ENCODE measurements at regions not wholly inside any gene's neighbourhood (a gene's known extent, or its start where the extent isn't known, plus 50 kb on each side); places are given as distances from the start of the nearest gene placed in this dataset.

GRCh38 chr10:118925404-118926071 is 104.0 kb upstream of the NANOS1 start:
- no peak for DNase-seq
- Histone ChIP-seq H3K4me1 (ENCODE audit: control insufficient read depth in 1 of 2, insufficient read depth in 2 of 2, low read depth in 1 of 2, low read length in 1 of 2) (peaks cover 0 to 2% of the 10 kb centered on the region in 2 experiments; a peak in 1 of 4 replicates), H4K20me1 (ENCODE audit: insufficient read depth) (no peaks in the 10 kb centered on the region), H3F3A (replicated peaks; ENCODE audit: insufficient read depth) (no peaks in the 10 kb centered on the region), H2AFZ (ENCODE audit: low read depth) (no peak overlapping the region), H3K9me3 (peaks cover under 1% of the 10 kb centered on the region; the same call in 1 of the 2 replicates), H3K9ac (no peak overlapping the region), H3K79me2 (ENCODE audit: insufficient read depth) (no peaks in the 10 kb centered on the region), H3K27ac (ENCODE audit: low read depth in 2 of 2, low read length in 1 of 2) (no peak overlapping the region), H3K4me2 (no peak overlapping the region), H3K27me3 (ENCODE audit: insufficient read depth) (no peaks in the 10 kb centered on the region), H3K36me3 (replicated peaks in 1 of 2; ENCODE audit: control insufficient read depth in 1 of 2, insufficient read depth in 2 of 2, low read length in 1 of 2) (no peaks in the 10 kb centered on the region), H3K4me3 (ENCODE audit: low read depth in 2 of 2, low read length in 1 of 2) (no peak overlapping the region), H3K9me2 (no peaks in the 10 kb centered on the region)
- TF ChIP-seq TEAD4 (IDR thresholded peaks at IDR 0.05; ENCODE audit: borderline replicate concordance, insufficient read depth), result no peak
- no peak for TF ChIP-seq EZH2phosphoT487 (IDR thresholded peaks at IDR 0.05; ENCODE audit: borderline replicate concordance, low read depth)
- TF ChIP-seq FOSL2 (IDR thresholded peaks at IDR 0.05; ENCODE audit: borderline replicate concordance, low read depth), result no peak
- TF ChIP-seq RCOR1 (IDR thresholded peaks at IDR 0.05; ENCODE audit: low read length), result no peak
- TF ChIP-seq FOXJ3 (CRISPR knock-in tag; IDR thresholded peaks at IDR 0.05), result no peak
- no peak for TF ChIP-seq TCF12 (IDR thresholded peaks at IDR 0.05)
- no peak for TF ChIP-seq USF1 (IDR thresholded peaks at IDR 0.05; ENCODE audit: borderline replicate concordance, low read depth)
- no peak for TF ChIP-seq POLR2AphosphoS5 (IDR thresholded peaks at IDR 0.05; ENCODE audit: low read depth, low read length)
- no peak for TF ChIP-seq RFX5 (IDR thresholded peaks at IDR 0.05; ENCODE audit: low read length)
- TF ChIP-seq, protein P1, sequence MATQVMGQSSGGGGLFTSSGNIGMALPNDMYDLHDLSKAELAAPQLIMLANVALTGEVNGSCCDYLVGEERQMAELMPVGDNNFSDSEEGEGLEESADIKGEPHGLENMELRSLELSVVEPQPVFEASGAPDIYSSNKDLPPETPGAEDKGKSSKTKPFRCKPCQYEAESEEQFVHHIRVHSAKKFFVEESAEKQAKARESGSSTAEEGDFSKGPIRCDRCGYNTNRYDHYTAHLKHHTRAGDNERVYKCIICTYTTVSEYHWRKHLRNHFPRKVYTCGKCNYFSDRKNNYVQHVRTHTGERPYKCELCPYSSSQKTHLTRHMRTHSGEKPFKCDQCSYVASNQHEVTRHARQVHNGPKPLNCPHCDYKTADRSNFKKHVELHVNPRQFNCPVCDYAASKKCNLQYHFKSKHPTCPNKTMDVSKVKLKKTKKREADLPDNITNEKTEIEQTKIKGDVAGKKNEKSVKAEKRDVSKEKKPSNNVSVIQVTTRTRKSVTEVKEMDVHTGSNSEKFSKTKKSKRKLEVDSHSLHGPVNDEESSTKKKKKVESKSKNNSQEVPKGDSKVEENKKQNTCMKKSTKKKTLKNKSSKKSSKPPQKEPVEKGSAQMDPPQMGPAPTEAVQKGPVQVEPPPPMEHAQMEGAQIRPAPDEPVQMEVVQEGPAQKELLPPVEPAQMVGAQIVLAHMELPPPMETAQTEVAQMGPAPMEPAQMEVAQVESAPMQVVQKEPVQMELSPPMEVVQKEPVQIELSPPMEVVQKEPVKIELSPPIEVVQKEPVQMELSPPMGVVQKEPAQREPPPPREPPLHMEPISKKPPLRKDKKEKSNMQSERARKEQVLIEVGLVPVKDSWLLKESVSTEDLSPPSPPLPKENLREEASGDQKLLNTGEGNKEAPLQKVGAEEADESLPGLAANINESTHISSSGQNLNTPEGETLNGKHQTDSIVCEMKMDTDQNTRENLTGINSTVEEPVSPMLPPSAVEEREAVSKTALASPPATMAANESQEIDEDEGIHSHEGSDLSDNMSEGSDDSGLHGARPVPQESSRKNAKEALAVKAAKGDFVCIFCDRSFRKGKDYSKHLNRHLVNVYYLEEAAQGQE (IDR thresholded peaks at IDR 0.05; ENCODE audit: low read depth, low read length), result no peak
- TF ChIP-seq JUND (IDR thresholded peaks at IDR 0.05), result no peak
- TF ChIP-seq GABPA (IDR thresholded peaks at IDR 0.05; ENCODE audit: low read depth), result no peak
- no peak for TF ChIP-seq YY1 (IDR thresholded peaks at IDR 0.05; ENCODE audit: low read depth)
- TF ChIP-seq TAF1 (IDR thresholded peaks at IDR 0.05; ENCODE audit: borderline replicate concordance, low read depth, low read length), result no peak
- ChIA-PET CTCF (interaction anchor here (1.3 kb wide), 1 partner anchor 125 kb away, joined by 3 read pairs; no protein-coding TSS in a partner anchor), POLR2A (no interaction called here)
- 73% methylated on average over 8 of the region's 8 CpGs for WGBS (ENCODE audit: low lambda C conversion rate)

DNA sequence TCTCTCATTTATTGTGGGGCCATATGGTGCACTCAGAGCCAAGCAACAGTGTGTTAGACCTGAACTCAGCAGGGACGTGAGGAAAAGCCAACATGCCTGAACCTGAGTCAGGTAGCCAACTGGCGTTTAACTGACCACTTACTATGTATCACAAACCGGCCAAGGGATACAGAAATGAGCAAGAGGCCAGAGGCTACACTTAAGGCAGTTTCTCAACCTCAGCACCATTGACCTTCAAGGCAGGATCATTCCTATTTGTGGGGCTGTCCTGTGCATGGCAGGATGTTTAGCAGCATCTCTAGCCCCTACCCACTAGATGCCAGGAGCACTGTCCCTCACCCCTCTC is 103.5 kb upstream of the NANOS1 start:
- CTCF ChIA-PET, result no interaction called here
- no peak overlapping the region for H3K9ac ChIP-seq
- H3K36me3 ChIP-seq (replicated peaks in 1 of 2; ENCODE audit: control insufficient read depth in 1 of 2, insufficient read depth in 2 of 2, low read length in 1 of 2), result no peaks in the 10 kb centered on the region
- no peaks in the 10 kb centered on the region for H3K9me2 ChIP-seq
- H3K27me3 ChIP-seq (ENCODE audit: insufficient read depth), result no peaks in the 10 kb centered on the region
- no peak overlapping the region for H2AFZ ChIP-seq (ENCODE audit: low read depth)
- H3K4me2 ChIP-seq, result no peak overlapping the region
- H3K27ac ChIP-seq (ENCODE audit: low read depth in 2 of 2, low read length in 1 of 2), result no peak overlapping the region
- no peak overlapping the region for H3K4me3 ChIP-seq (ENCODE audit: low read depth in 2 of 2, low read length in 1 of 2)
- peaks cover 5% of the 10 kb centered on the region; the same call in 1 of the 2 replicates for H3K9me3 ChIP-seq
- POLR2A ChIA-PET, result no interaction called here
- 13% methylated on average over 3 of the region's 3 CpGs for WGBS (ENCODE audit: low lambda C conversion rate)
- H3K79me2 ChIP-seq (ENCODE audit: insufficient read depth), result no peaks in the 10 kb centered on the region
- DNase-seq, result no peak
- H3F3A ChIP-seq (replicated peaks; ENCODE audit: insufficient read depth), result no peaks in the 10 kb centered on the region
- peaks cover 0 to 2% of the 10 kb centered on the region in 2 experiments; a peak in 1 of 4 replicates for H3K4me1 ChIP-seq (ENCODE audit: control insufficient read depth in 1 of 2, insufficient read depth in 2 of 2, low read depth in 1 of 2, low read length in 1 of 2)
- no peaks in the 10 kb centered on the region for H4K20me1 ChIP-seq (ENCODE audit: insufficient read depth)
- no peak for TF ChIP-seq SMC3 (IDR thresholded peaks at IDR 0.05; ENCODE audit: low read depth, low read length)
- TF ChIP-seq NRF1 (IDR thresholded peaks at IDR 0.05; ENCODE audit: low read depth, low read length), result no peak
- no peak for TF ChIP-seq GABPA (IDR thresholded peaks at IDR 0.05; ENCODE audit: low read depth)
- TF ChIP-seq TEAD4 (IDR thresholded peaks at IDR 0.05; ENCODE audit: borderline replicate concordance, insufficient read depth), result no peak
- no peak for TF ChIP-seq ELF1 (IDR thresholded peaks at IDR 0.05)
- TF ChIP-seq, protein P1 (IDR thresholded peaks at IDR 0.05; ENCODE audit: low read depth, low read length), result no peak
- no peak for TF ChIP-seq PBX3 (IDR thresholded peaks at IDR 0.05)
- TF ChIP-seq SIN3A (IDR thresholded peaks at IDR 0.05; ENCODE audit: borderline replicate concordance, low read depth, low read length), result no peak
- no peak for TF ChIP-seq POLR2AphosphoS5 (IDR thresholded peaks at IDR 0.05; ENCODE audit: low read depth, low read length)
